Esophagus squamous epithelium (tissue), 4 donors: ENCODE measurements at regions not wholly inside any gene's neighbourhood (a gene's known extent, or its start where the extent isn't known, plus 50 kb on each side); places are given as distances from the start of the nearest gene placed in this dataset.

ENCODE experiments used
- POLR2A ChIP-seq, 4 donors: fragments of 450-650 bp; IDR thresholded peaks; one replicate each; pipeline ENCODE4 v1.6.1; 2017; ENCODE audit warnings: antibody characterized with exemption in 4 of 4, mild to moderate bottlenecking in 4 of 4, moderate library complexity in 3 of 4
- TF ChIP-seq, protein P1 (sequence below), 6 experiments: fragments of 450-650 bp in 4 of 6; fragments of 200-600 bp in 2 of 6; sonication (generic) in 2 of 6; IDR thresholded peaks; one replicate each; pipeline ENCODE4 v1.5.1; 2016 to 2019; ENCODE audit warnings: antibody characterized with exemption in 6 of 6, mild to moderate bottlenecking in 4 of 6, moderate library complexity in 4 of 6

DNA sequence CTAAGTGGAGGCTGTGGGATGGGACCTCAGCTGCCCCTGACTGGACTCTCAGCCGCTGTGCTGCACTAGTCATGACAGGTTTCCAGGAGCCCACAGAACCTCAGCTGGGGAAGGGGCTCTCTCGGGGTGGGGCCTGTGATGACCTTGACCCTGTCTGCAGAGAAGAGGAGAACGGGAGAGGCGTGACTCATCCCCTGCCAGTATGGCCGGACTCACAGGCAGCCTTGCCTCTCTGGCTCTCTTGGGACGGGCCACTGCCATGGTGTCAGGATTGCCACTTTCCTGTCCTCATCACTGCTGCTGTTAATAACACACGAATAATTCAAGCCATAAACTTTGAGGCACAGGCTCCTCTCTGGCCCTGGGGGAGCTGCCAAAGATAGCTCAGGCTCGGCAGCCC, 295.3 kb downstream of the UQCRFS1 start:
- TF ChIP-seq POLR2A (IDR thresholded peaks at IDR 0.05) = no peak
- TF ChIP-seq, protein P1, sequence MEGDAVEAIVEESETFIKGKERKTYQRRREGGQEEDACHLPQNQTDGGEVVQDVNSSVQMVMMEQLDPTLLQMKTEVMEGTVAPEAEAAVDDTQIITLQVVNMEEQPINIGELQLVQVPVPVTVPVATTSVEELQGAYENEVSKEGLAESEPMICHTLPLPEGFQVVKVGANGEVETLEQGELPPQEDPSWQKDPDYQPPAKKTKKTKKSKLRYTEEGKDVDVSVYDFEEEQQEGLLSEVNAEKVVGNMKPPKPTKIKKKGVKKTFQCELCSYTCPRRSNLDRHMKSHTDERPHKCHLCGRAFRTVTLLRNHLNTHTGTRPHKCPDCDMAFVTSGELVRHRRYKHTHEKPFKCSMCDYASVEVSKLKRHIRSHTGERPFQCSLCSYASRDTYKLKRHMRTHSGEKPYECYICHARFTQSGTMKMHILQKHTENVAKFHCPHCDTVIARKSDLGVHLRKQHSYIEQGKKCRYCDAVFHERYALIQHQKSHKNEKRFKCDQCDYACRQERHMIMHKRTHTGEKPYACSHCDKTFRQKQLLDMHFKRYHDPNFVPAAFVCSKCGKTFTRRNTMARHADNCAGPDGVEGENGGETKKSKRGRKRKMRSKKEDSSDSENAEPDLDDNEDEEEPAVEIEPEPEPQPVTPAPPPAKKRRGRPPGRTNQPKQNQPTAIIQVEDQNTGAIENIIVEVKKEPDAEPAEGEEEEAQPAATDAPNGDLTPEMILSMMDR (IDR thresholded peaks at IDR 0.05) = no peak
